HG02884 (cell line): ENCODE measurements at regions not wholly inside any gene's neighbourhood (a gene's known extent, or its start where the extent isn't known, plus 50 kb on each side); places are given as distances from the start of the nearest gene placed in this dataset.

Experiments
- ATAC-seq: cut with Tn5 transposase; IDR thresholded peaks from one replicate; pipeline ENCODE4 v1.9.1; 2021; ENCODE audit warnings: mild to moderate bottlenecking, moderate library complexity; ENCODE audit not compliant: unreplicated experiment

GRCh38 chr2:129720761-129721160, 258.7 kb upstream of the RAB6C start:
- no peak for ATAC-seq

GRCh38 chr2:129721236-129721635, 258.2 kb upstream of the RAB6C start:
- no peak for ATAC-seq

- no peak for ATAC-seq
Measured at GRCh38 chr2:129721846-129722245, 257.6 kb upstream of the RAB6C start.

GRCh38 chr2:129722306-129723019, 257.0 kb upstream of the RAB6C start:
- ATAC-seq = no peak

- no peak for ATAC-seq
Measured at GRCh38 chr2:129723277-129724020, 256.0 kb upstream of the RAB6C start.

GRCh38 chr2:129724021-129724757, 255.3 kb upstream of the RAB6C start:
- no peak for ATAC-seq

GRCh38 chr2:129726216-129726615, 253.2 kb upstream of the RAB6C start:
- no peak for ATAC-seq

- ATAC-seq = no peak
Measured at GRCh38 chr2:129727286-129727685, 252.2 kb upstream of the RAB6C start.

GRCh38 chr2:129728035-129728972, 251.2 kb upstream of the RAB6C start:
- no peak for ATAC-seq

- ATAC-seq = no peak
Measured at GRCh38 chr2:129729011-129729410, 250.5 kb upstream of the RAB6C start.

- ATAC-seq = no peak
Measured at GRCh38 chr2:129729646-129730045, 249.8 kb upstream of the RAB6C start.

- ATAC-seq = no peak
Measured at GRCh38 chr2:129730979-129731378, 248.5 kb upstream of the RAB6C start.

- ATAC-seq = no peak
Measured at GRCh38 chr2:129731907-129732629, 247.4 kb upstream of the RAB6C start.

- no peak for ATAC-seq
Measured at GRCh38 chr2:129732630-129733026, 246.8 kb upstream of the RAB6C start.

- no peak for ATAC-seq
Measured at GRCh38 chr2:129733041-129733440, 246.4 kb upstream of the RAB6C start.

- ATAC-seq = no peak
Measured at GRCh38 chr2:129733579-129733978, 245.9 kb upstream of the RAB6C start.

- no peak for ATAC-seq
Measured at GRCh38 chr2:129734343-129735034, 245.0 kb upstream of the RAB6C start.

GRCh38 chr2:129735576-129735975, 243.9 kb upstream of the RAB6C start:
- ATAC-seq = no peak
